Adrenal gland (tissue), 5 donors: ENCODE measurements at regions not wholly inside any gene's neighbourhood (a gene's known extent, or its start where the extent isn't known, plus 50 kb on each side); places are given as distances from the start of the nearest gene placed in this dataset.
"Not testable (repeated sequence)": the region's sequence is repeated elsewhere in the genome, so short reads cannot be mapped to it uniquely, and the experiment has no call there.

ENCODE experiments used
- POLR2A ChIP-seq, 2 donors: fragments of 450-650 bp; IDR thresholded peaks; one replicate each; pipeline ENCODE4 v1.6.1; 2017; ENCODE audit warnings: antibody characterized with exemption in 2 of 2, mild to moderate bottlenecking in 2 of 2, moderate library complexity in 1 of 2
- TF ChIP-seq, protein P1 (sequence below), 6 experiments: fragments of 450-650 bp in 4 of 6; fragments of 200-600 bp in 2 of 6; sonication (generic) in 1 of 6; IDR thresholded peaks; 1 replicate in 5 of 6; 2 replicates in 1 of 6; pipeline versions ENCODE4 v1.5.1 to v1.8.0; 2016 to 2021; ENCODE audit warnings: antibody characterized with exemption in 6 of 6, mild to moderate bottlenecking in 2 of 6, moderate library complexity in 1 of 6
- donor health status: DM: no; HTN: no; CAD: no.

DNA sequence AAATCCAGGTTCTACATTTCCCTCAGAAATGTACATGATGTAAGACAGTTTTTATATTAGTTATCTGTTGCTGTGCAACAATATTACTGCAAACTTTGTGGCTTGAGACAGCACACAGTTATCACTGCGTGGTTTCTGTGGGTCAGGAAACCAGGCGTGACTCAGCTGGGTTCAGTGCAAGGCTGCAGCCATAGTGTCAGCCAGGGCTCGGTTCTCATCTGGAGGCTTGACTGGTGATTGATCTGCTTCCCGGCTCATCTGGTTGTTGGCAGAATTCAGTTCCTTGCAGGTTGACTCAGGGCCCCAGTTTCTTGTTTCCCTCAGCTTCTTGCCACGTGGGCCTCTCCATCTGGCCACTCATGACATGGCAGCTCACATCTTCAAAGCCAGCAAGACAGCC lies 146.8 kb upstream of the ROPN1B start:
- TF ChIP-seq, protein P1, sequence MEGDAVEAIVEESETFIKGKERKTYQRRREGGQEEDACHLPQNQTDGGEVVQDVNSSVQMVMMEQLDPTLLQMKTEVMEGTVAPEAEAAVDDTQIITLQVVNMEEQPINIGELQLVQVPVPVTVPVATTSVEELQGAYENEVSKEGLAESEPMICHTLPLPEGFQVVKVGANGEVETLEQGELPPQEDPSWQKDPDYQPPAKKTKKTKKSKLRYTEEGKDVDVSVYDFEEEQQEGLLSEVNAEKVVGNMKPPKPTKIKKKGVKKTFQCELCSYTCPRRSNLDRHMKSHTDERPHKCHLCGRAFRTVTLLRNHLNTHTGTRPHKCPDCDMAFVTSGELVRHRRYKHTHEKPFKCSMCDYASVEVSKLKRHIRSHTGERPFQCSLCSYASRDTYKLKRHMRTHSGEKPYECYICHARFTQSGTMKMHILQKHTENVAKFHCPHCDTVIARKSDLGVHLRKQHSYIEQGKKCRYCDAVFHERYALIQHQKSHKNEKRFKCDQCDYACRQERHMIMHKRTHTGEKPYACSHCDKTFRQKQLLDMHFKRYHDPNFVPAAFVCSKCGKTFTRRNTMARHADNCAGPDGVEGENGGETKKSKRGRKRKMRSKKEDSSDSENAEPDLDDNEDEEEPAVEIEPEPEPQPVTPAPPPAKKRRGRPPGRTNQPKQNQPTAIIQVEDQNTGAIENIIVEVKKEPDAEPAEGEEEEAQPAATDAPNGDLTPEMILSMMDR (IDR thresholded peaks at IDR 0.05) = not testable (repeated sequence)
- not testable (repeated sequence) for TF ChIP-seq POLR2A (IDR thresholded peaks at IDR 0.05)
